ENCODE measurements at regions not wholly inside any gene's neighbourhood (a gene's known extent, or its start where the extent isn't known, plus 50 kb on each side); places are given as distances from the start of the nearest gene placed in this dataset.

DNA sequence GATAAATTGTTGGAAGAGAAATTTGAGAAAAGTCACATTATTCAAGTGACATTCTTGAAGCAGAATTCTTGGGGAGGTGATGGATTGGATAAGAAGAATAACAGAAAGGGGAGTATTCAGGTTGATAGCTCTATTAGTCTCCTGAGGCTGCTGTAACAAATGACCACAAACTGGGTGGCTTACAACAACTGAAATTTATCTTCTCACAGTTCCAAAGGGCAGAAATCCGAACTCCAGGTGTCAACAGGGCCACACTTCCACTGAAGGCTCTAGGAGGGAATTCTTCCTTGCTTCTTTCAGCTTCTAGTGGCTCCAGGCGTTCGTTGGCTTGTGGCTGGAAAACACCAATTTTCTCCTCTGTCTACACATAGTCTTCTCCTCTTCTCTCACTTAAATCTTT lies 99.8 kb downstream of the TES start:
- H3K4me3 ChIP-seq, result no peak overlapping the region
- H3K4me1 ChIP-seq, result peaks cover 0 to 3% of the 10 kb centered on the region in 2 donors
- no peaks in the 10 kb centered on the region for H3K9me3 ChIP-seq
- no peaks in the 10 kb centered on the region for H3K36me3 ChIP-seq
- no peaks in the 10 kb centered on the region for H3K27me3 ChIP-seq
- TF ChIP-seq, protein P1, sequence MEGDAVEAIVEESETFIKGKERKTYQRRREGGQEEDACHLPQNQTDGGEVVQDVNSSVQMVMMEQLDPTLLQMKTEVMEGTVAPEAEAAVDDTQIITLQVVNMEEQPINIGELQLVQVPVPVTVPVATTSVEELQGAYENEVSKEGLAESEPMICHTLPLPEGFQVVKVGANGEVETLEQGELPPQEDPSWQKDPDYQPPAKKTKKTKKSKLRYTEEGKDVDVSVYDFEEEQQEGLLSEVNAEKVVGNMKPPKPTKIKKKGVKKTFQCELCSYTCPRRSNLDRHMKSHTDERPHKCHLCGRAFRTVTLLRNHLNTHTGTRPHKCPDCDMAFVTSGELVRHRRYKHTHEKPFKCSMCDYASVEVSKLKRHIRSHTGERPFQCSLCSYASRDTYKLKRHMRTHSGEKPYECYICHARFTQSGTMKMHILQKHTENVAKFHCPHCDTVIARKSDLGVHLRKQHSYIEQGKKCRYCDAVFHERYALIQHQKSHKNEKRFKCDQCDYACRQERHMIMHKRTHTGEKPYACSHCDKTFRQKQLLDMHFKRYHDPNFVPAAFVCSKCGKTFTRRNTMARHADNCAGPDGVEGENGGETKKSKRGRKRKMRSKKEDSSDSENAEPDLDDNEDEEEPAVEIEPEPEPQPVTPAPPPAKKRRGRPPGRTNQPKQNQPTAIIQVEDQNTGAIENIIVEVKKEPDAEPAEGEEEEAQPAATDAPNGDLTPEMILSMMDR (IDR thresholded peaks at IDR 0.05), result no peak
- TF ChIP-seq POLR2A (IDR thresholded peaks at IDR 0.05), result no peak
- H3K27ac ChIP-seq, result no peak overlapping the region
- no peak for DNase-seq
- intact Hi-C loops (cut with DNase I; ENCODE audit: low total_unique reads), result no loop called here

DNA sequence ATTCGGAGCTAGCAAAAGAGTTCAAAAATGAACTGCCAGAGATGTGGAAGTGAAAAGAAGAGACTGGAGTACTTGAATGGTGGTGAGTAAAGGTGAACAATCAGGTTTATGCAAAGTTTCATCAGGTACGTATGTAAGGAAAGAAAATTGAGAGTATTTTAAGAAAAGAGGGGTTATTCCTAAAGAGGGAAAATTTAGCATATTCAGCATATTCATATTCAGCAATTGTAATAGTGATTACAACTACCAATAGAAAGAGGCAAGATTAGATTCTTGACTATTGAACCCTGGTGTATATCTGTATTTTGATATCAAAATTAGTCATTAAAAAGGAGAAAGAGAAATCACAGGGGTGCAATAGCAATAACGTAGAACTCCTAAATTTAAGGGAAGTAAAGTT lies 100.9 kb downstream of the TES start:
- H3K36me3 ChIP-seq, result no peaks in the 10 kb centered on the region
- no peak overlapping the region for H3K4me3 ChIP-seq
- peaks cover 0 to 11% of the 10 kb centered on the region in 2 donors for H3K4me1 ChIP-seq
- TF ChIP-seq POLR2A (IDR thresholded peaks at IDR 0.05), result no peak
- TF ChIP-seq, protein P1 (IDR thresholded peaks at IDR 0.05), result no peak
- no peak for DNase-seq
- no peaks in the 10 kb centered on the region for H3K9me3 ChIP-seq
- no peaks in the 10 kb centered on the region for H3K27me3 ChIP-seq
- intact Hi-C loops (cut with DNase I; ENCODE audit: low total_unique reads), result no loop called here
- H3K27ac ChIP-seq, result no peak overlapping the region

DNA sequence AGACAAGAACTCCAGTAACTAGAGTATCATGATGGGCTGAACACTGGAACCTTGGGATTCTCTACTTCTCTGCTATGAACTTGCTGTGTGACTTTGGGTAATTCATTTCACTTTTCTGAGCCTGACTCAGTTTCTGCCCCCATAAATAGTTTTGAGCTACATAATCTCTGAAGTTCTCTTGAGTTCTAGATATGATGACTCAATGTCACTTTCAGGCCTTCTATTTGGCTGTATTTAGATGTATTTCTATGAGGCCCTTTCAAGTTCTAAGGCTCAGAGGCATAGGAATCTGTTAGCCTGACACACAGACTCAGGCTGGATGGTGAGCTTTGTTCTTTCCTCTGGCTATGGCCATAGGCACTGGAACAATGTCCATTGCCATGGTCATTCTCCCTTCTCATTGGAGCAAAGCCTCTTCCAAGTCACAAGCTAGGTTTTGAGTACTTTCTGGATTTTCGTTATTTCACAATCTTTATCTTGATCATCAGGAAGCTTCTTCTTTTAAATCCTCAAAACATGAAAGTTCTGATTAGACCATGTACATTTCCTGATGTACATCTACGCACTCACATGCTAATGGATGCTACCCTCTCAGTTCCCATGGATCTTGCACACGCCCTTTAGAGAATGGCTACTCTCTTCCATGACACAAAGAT lies 101.6 kb downstream of the TES start:
- intact Hi-C loops (cut with DNase I; ENCODE audit: low total_unique reads), result no loop called here
- no peak for TF ChIP-seq POLR2A (IDR thresholded peaks at IDR 0.05)
- TF ChIP-seq, protein P1 (IDR thresholded peaks at IDR 0.05), result no peak
- Histone ChIP-seq H3K27me3 (no peaks in the 10 kb centered on the region), H3K36me3 (no peaks in the 10 kb centered on the region), H3K4me1 (peaks cover 0 to 11% of the 10 kb centered on the region in 2 donors), H3K4me3 (no peak overlapping the region), H3K27ac (no peak overlapping the region), H3K9me3 (no peaks in the 10 kb centered on the region)
- no peak for DNase-seq

DNA sequence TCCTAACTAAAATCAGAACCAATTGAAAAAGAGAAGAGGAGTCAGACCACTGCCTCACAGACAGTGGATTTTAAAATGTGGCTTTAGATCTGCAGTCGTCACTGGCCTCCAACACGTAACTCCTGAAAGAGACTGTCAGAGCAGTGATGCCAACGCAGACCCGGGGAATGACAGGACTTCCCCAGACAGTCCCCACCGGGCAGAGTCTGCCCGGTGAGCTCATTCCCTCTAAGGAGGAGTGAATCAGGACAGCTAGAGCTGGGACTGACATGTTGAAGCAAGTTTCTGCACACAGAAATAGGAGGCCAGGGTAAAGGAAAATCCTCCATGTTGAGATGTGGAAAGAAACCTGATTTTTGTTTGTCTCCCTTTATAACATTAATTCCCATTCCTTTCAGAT lies 105.0 kb downstream of the TES start:
- peaks cover 0 to 11% of the 10 kb centered on the region in 2 donors for H3K4me1 ChIP-seq
- DNase-seq, result no peak
- no peaks in the 10 kb centered on the region for H3K9me3 ChIP-seq
- H3K27me3 ChIP-seq, result no peaks in the 10 kb centered on the region
- TF ChIP-seq POLR2A (IDR thresholded peaks at IDR 0.05), result no peak
- no peak overlapping the region for H3K4me3 ChIP-seq
- no peak overlapping the region for H3K27ac ChIP-seq
- intact Hi-C loops (cut with DNase I; ENCODE audit: low total_unique reads), result no loop called here
- H3K36me3 ChIP-seq, result no peaks in the 10 kb centered on the region

DNA sequence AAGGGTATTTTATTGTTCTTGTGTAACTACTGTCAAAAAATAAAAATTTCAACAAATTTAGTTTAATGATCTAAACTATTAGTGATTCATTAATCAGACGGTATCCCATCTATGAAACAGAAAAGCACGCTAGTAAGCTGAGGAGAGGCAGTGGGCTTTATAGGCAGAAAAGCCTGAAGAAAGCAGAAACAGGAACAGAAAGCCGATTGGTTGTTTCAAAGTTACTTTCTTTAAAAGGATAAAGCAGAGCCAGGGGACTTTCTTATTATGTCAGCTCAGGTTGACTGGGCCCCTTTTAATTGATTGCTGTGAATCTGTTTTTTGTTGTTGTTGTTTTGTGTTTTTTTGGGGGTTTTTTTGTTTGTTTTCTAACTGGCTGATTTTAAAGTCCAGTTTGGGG lies 105.5 kb downstream of the TES start:
- Histone ChIP-seq H3K36me3 (no peaks in the 10 kb centered on the region), H3K27me3 (no peaks in the 10 kb centered on the region), H3K27ac (no peak overlapping the region), H3K4me1 (peaks cover 0 to 11% of the 10 kb centered on the region in 2 donors), H3K4me3 (no peak overlapping the region), H3K9me3 (no peaks in the 10 kb centered on the region)
- no peak for DNase-seq
- intact Hi-C loops (cut with DNase I; ENCODE audit: low total_unique reads), result no loop called here
- no peak for TF ChIP-seq POLR2A (IDR thresholded peaks at IDR 0.05)
- TF ChIP-seq, protein P1 (IDR thresholded peaks at IDR 0.05), result no peak

Measured in uterus (tissue), 3 donors.